ENCODE measurements at regions not wholly inside any gene's neighbourhood (a gene's known extent, or its start where the extent isn't known, plus 50 kb on each side); places are given as distances from the start of the nearest gene placed in this dataset.

DNA sequence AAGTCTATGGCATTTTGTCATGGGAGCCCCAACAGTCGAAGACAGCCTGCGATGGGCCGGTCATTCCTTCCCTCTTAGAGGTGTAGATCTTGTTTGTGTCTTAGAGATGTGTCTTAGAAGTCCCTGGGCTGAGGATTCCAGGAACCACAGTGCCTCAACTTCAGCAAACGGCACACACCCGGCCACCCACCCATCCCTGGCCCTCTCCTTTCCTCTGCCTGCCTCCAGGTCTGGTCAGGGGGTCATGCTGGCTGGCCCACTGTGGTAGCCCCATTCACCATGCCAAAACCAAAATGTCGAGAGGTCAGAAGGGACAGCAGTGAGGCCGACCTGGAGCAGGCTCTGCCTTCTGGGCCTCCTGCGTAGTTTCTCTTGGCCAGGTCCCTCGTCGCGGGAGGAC lies 857.9 kb downstream of the TBC1D22A start:
- TF ChIP-seq GATA3 (IDR thresholded peaks at IDR 0.05; ENCODE audit: low read depth, low read length) (no peak), GATA2 (IDR thresholded peaks at IDR 0.05; ENCODE audit: low read depth, low read length) (no peak)
